GM19455 (cell line): ENCODE measurements at regions not wholly inside any gene's neighbourhood (a gene's known extent, or its start where the extent isn't known, plus 50 kb on each side); places are given as distances from the start of the nearest gene placed in this dataset.
A peak's percentile ranks its signal among the peaks of the same experiment; 100 is the strongest.

Source experiments
- ATAC-seq: cut with Tn5 transposase; IDR thresholded peaks from one replicate; pipeline ENCODE4 v1.9.1; 2021; ENCODE audit not compliant: unreplicated experiment

- ATAC-seq = no peak
Observed at GRCh38 chr5:7955476-7955875, 86.5 kb downstream of the MTRR start.

DNA sequence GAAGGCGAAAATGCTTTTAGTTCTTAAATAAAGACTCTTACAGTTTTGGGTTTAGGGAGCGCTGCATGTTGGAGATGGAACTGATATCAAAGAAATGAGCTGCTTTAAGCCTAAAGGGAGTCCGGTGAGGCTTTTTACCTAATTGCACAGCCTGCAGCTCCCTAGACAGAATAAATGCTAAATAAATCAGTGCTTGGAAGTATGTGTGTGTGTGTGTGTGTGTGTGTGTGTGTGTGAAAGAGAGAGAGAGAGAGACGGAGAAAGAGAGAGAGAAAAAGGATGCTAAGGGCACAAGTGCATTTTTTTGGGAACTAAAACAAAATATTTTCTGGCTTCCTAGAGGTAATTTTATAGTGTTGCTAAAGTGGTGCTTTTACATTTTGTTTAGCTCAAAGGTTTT, 88.4 kb downstream of the MTRR start:
- no peak for ATAC-seq

DNA sequence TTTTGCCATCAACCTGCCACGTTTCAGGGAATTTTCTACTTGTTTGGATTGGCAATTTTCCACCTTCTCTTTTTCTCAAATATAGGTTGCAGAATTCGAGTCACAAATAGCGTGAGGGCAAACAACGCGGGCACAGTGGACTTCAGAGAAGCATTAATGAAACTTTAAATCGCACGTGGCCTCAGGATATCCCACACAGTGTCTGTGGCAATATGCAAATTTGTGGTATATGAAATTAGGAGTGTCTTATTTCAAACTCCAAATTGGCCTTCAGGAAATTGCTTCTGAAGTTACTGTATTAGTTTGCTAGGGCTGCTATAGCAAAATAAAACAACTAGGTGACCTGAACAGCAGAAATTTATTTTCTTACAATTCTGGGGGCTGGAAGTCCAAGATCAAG, 91.2 kb downstream of the MTRR start:
- ATAC-seq = no peak

GRCh38 chr5:7961540-7961939, 92.6 kb downstream of the MTRR start:
- no peak for ATAC-seq

DNA sequence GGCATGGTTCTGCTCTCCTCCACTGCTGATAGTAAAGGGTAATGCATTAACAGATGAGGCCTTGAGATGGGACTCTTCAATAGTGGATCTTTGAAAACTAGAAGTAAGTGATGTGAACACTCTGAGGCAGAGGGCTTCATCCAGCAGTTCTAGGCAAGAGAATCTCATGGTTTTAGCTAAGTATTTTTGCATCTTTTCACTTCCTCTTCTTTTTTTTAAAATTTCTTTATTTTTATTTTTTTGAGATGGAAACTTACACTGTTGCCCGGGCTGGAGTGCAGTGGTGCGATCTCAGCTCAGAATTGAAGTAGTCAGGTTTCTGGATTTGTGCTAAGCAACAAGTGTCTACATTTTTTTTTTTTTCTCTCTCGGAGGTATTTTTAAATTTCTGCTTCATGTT, 101.9 kb downstream of the MTRR start:
- ATAC-seq = peak; percentile 68

GRCh38 chr5:7976411-7977190, 107.7 kb downstream of the MTRR start:
- ATAC-seq = no peak

DNA sequence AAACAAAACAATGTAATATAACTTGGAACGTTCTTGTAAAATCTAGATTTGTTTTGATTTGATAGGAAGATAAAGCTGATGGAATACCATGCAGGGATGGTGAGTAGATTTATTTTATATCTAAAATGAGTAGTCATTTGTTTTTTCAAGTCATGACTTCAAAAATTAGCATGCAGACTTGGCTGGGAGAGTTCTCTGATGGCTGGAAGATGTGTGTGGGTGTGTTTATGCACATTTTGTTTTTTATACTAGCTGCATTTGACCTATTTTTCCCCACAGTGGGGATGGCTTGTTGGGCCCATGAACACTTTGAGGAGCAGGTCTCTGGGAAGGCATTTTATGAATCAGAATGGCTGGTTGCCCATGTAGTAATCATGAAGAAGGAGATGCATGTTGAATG, 109.2 kb downstream of the MTRR start:
- no peak for ATAC-seq

GRCh38 chr5:7978991-7979390, 110.0 kb downstream of the MTRR start:
- ATAC-seq = no peak

- ATAC-seq = no peak
Observed at GRCh38 chr5:7980881-7981280, 111.9 kb downstream of the MTRR start.

GRCh38 chr5:7983433-7983832, 114.5 kb downstream of the MTRR start:
- ATAC-seq = no peak

DNA sequence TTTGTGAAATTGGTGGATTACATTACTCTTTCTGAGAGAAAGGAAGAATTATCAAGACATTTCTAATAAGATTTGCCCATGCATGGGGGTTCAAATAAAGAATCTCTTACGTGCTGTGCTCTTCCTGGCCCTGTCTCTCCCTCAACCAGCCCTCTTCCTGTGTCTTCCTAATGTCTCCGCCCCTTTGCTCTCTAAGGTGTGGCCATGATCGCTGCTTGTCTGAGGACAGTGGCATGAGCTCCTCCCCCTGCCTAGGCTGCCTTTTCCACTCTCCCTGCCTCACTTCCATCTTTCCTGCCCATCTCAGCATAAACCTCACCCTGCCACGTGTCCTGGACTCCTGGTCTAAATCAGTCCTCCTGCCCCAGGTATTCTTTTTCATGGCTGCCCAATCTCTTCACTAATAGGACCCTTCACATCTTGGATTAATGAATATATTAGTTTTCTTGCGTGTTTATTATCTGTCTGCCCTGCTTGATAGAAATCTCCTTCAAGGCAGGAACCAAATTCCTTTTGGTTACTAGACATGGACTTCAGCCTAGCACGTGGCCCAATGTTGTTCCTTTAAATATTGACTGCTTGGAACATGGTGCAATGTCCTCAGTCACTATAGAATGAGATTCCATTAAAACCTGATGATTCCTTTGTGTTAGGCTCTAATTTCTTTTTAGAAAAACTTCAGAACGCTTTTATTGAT, 122.3 kb downstream of the MTRR start:
- ATAC-seq = no peak

GRCh38 chr5:7995688-7996294, 126.8 kb downstream of the MTRR start:
- ATAC-seq = no peak

- no peak for ATAC-seq
Observed at GRCh38 chr5:8005416-8005815, 136.5 kb downstream of the MTRR start.

- no peak for ATAC-seq
Observed at GRCh38 chr5:8012131-8012977, 143.4 kb downstream of the MTRR start.

DNA sequence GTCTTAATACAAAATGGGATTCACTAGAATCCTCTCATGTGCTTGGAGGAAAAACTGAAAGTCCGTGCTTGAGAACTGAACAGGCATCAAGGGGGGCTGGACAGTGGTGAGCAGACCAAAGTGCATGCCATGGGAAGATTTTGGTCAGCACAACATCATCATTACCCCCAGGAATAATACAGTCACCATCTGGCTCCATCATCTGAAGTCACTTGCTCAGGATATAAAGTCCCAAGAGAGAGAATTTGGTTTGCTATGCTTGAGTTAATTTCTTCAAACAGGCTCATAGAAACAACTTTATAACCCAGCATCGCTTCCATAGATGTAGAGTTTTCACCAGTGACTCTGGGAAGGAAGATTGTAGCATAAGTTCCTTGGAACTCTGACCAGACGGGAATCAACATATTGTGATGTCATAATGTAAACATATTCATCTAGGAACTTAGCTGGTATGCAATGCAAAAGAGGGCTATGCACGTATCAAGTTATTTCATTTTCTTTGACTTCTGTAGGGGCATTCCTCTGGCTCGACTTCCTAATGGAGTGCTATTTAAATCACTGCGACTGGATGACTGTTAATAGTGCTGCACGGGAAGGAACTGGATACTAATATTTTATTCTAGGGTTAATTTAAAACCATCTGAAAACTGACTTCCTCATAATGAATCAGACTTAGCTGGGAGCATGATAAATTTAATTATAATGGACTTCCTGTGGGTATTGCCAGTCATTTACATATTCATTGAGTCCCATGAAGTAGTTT, 145.2 kb downstream of the MTRR start:
- no peak for ATAC-seq

- ATAC-seq = no peak
Observed at GRCh38 chr5:8019719-8020218, 150.8 kb downstream of the MTRR start.

DNA sequence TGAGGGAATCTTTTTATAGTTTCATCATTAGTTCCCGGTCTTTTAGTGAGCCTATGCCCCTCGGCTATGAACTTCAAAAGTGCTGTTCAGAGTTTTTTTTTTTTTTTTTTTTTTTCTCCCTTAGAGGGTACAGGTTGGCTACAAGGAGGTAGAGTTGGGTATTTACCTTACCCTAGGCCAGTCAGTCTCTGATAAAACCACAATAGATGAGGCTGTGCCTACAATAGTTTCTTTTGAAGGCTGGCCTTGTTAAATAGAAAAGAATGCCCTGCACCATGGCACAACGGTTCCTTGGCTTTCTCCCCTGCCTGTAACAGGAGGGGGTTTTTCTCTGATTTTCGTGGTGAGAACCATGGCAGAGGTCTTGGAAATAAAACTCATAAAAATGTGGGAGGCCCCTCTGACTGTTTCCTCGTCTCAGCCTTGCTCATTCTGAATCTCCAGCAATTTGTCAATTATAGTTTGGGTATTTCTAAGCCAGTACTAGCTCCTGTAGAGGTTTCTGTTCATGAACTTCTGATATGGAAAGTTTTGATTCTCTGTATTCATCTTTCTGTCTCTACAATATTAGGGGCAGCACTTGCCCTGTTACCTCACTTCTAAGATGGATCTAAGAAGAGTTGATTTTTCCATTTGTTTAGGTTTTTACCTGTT, 152.0 kb downstream of the MTRR start:
- no peak for ATAC-seq

DNA sequence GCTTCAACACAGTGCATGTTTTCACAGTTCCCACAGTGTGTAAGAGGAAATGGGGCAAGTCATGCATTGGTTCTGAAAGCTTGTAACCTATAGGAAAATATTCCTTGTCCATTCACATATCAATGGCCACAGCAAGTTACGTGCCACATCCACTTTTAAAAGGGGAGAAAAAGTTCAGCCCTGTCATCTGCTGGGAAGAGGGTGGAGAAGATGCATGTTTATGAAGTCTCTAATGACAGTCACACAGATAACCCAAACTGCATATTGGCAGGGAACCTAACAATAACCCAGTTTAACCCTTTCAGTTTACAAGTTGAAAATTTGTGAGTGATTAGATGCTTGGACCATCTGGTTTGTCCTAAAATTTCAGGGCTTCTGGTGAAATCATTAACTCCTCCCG, 159.3 kb downstream of the MTRR start:
- no peak for ATAC-seq

GRCh38 chr5:8033261-8033660, 164.3 kb downstream of the MTRR start:
- ATAC-seq = no peak

GRCh38 chr5:8034852-8035251, 165.9 kb downstream of the MTRR start:
- no peak for ATAC-seq
